A673 (cell line): ENCODE measurements at regions not wholly inside any gene's neighbourhood (a gene's known extent, or its start where the extent isn't known, plus 50 kb on each side); places are given as distances from the start of the nearest gene placed in this dataset.

Experiments
- EZH2 ChIP-seq: fragments of 200-600 bp; sonication (generic); IDR thresholded peaks from 2 replicates; pipeline ENCODE4 v1.6.1; 2017; ENCODE audit warnings: borderline replicate concordance, low read depth, mild to moderate bottlenecking, mixed read lengths, antibody characterized with exemption, low read length; ENCODE audit not compliant: poor library complexity, severe bottlenecking
- TF ChIP-seq, protein P1 (sequence below): fragments of 300-800, 200-600 bp; sonication (generic); conservative IDR thresholded peaks from 2 replicates; pipeline ENCODE4 v1.5.1; 2017; ENCODE audit warnings: low read depth, mild to moderate bottlenecking, antibody characterized with exemption, low read length, moderate library complexity, mixed read lengths

DNA sequence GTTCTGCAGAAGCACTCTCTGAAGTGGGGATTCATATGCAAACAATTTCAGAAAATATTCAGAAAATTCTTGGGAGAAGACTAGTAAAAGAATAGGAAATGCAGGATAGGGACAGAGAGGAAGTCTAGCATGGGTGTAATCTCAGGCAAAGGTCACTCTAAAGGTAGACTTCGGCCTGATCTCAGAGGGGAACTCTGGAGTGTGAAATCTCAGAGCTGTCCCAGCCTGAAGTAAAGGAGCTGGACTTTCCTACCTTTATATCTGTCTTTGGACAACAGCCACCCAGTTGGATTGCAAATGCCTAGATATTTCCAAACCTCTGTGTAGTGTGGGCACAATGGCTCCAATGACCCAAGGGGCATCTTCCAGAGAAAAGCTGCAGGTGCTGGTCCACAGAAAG is 379.8 kb downstream of the GPATCH2 start:
- TF ChIP-seq, protein P1, sequence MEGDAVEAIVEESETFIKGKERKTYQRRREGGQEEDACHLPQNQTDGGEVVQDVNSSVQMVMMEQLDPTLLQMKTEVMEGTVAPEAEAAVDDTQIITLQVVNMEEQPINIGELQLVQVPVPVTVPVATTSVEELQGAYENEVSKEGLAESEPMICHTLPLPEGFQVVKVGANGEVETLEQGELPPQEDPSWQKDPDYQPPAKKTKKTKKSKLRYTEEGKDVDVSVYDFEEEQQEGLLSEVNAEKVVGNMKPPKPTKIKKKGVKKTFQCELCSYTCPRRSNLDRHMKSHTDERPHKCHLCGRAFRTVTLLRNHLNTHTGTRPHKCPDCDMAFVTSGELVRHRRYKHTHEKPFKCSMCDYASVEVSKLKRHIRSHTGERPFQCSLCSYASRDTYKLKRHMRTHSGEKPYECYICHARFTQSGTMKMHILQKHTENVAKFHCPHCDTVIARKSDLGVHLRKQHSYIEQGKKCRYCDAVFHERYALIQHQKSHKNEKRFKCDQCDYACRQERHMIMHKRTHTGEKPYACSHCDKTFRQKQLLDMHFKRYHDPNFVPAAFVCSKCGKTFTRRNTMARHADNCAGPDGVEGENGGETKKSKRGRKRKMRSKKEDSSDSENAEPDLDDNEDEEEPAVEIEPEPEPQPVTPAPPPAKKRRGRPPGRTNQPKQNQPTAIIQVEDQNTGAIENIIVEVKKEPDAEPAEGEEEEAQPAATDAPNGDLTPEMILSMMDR = no peak
- TF ChIP-seq EZH2 = no peak
